HG02588 (cell line): ENCODE measurements at regions not wholly inside any gene's neighbourhood (a gene's known extent, or its start where the extent isn't known, plus 50 kb on each side); places are given as distances from the start of the nearest gene placed in this dataset.

ENCODE experiments used
- ATAC-seq: cut with Tn5 transposase; IDR thresholded peaks from one replicate; pipeline ENCODE4 v1.9.1; 2021; ENCODE audit warnings: mild to moderate bottlenecking, moderate library complexity; ENCODE audit not compliant: unreplicated experiment

DNA sequence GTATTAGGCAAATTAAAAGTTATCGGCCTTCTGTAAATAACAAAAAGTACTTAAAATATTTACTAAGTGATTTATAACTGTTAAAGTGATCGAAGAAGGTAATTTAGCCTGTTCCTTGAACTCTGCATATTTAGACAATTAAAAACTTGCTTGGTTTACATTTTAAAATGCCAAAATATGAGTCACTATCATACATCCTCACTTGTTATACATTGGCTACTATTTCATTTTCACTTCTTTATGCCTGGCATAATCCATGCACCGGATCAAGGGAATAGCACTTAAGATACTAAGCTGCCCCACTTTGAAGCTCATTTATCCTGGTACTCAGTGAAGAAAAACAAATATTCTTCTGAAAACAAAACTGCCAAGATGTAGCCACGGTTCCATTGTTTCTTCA is 344.6 kb downstream of the UBE3D start:
- no peak for ATAC-seq

DNA sequence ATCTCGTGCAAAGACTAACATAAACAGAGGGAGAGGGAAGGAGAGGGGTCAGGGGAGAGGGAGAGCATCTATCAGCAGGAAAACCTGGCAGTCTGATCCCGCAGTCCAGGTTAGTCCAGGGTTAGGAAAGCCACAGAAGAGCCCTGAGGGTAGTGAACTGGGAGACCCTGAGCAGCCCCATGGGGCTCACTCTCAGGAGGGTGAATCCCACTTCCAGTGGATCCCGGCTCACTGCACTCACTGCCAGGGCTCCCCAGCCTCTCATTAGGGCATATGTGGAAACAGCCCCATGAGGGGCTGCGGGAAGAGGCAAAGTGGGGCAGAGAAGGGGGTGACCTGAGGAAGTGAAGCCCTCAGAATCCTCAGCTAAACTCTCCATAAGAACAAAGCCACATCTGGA is 329.9 kb downstream of the UBE3D start:
- ATAC-seq, result no peak

GRCh38 chr6:82737965-82738364 is 327.7 kb downstream of the UBE3D start:
- ATAC-seq, result no peak

DNA sequence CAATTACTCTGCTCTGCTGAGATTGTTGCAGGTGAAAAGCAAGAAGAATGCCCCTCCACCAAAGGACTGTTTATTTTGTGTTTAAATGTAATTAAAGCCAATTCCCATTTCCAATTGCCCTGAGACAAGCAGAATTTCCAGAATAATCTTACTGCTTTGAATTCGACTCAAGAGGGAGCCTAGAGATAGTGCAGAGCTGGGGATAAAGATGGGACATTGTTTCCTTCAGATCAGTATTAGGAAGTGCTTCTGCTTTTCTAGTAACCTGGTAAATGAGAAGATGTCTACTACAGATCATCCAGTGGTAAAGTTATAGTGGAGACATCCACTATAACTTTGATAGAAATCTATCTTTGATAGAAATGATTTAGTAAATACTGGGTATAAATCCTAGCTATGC is 326.9 kb downstream of the UBE3D start:
- no peak for ATAC-seq

DNA sequence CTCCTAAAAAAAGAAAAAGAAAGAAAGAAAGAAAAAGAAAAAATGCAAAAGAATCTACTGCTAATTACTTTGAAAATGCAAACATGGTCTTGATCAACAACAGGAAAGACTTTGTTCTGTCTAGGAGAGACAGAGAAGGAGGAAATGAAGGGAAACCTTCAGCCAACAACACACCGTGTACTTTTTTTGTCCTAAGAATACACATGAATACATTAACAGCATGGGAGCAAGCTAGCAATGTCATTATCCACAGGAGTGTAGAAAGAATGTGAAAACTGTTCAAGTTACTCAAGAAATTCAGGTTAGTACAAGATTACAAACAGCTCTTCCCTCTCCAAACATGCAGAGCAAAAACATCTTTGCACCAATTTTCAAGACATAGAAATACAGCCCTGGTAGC is 326.3 kb downstream of the UBE3D start:
- no peak for ATAC-seq

- ATAC-seq, result no peak
These were observed 325.6 kb downstream of the UBE3D start for GRCh38 chr6:82740072-82740471.

DNA sequence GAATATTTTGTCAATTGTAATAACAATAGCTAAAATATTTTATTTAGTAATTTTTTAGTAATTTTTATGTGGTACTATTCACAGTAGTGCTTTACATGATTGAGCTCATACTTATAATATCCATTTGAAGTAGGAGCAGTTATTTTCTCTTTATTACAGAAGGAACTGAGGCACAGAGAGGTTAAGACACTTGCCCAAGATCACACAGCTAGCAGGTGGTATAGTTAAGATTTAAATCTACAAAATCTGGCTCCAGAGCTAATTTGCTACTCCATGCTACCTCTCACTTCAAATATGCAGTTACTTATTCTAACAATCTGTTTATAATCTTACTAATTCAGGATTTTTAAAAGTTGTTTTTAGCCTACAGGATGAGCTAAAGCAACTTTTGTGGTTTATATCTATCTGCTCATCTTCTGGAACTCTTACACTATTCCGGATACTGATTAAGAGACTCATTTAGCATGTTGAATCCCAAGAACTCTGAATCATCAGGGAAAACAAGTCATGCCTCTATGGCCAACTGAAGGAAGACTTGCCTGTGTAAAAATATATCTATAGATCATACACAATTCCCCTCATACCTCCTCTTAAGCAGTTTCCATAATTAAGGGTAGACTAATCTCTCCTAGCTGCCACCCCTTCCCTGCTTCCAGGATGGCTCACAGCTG is 324.2 kb downstream of the UBE3D start:
- no peak for ATAC-seq

DNA sequence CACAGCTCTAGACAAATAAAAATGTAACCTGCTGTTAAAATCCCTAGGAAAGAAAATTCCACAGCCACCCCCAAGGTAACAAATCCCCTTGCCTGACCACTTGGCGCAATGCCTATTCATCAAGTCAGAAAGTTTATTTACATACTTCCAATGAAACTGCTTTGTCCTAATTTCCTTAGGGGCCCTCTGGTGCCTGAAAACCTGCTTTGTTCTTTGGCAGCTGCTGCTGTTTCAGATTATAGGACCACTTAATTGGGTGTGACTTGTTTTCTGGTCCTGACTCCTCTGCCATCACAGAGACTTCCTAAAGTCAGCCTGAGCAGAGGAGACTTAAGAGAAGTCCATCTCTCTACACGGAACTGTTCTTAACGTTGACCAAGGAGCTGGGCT is 323.6 kb downstream of the UBE3D start:
- ATAC-seq, result no peak

DNA sequence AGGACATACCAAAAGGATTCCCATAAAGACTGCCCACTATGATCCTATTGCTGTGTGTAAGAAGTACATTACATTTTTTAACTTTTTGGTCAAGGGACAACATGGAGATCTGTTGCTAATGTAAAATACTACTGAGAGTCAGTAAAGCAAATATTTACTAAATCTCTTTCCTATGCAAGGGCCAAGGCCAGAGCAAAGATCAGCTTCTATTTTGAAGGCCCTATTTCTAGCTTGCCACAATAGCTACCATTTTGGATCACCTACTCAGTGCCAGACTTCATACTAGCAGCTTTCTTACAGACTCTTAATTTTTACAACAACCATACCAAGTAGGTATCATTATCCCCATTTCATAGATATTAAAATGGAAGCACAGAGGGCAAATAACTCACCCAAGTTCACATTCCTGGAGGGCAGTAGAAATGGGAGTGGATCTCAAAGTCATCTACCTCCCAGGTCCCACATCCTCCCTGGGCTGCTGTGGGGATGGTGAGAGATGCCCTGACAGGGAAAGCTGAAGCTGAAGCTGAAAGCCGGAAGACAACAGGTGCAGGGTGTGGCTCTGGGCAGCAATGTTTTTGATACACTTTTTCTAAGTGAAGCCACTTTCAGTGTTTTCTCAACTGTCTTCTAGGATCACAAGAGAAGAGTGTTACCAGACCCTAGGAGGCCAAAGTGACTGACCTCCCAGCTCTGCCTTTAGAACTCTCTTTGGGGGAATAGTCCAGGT is 321.2 kb downstream of the UBE3D start:
- ATAC-seq, result no peak

DNA sequence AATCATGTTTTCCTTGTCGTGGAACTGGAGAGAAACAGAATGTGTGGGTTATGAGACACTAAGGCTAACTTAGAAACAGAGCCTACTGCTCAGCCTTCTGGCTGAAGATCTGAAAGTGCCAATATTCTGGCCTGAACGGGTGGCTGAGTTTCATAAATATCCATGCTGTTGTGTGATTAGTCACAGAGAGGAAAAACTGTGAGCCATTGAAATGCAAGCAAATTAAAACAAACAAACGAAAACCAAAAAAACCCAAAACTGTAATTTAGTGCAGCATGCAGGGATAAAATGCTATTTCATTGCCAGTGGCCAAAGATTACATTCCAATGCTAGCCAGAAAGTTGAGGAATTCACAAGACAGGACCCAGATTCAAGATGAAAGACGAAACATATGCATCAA is 315.1 kb downstream of the UBE3D start:
- ATAC-seq, result no peak

GRCh38 chr6:82751718-82752117 is 313.9 kb downstream of the UBE3D start:
- ATAC-seq, result no peak

DNA sequence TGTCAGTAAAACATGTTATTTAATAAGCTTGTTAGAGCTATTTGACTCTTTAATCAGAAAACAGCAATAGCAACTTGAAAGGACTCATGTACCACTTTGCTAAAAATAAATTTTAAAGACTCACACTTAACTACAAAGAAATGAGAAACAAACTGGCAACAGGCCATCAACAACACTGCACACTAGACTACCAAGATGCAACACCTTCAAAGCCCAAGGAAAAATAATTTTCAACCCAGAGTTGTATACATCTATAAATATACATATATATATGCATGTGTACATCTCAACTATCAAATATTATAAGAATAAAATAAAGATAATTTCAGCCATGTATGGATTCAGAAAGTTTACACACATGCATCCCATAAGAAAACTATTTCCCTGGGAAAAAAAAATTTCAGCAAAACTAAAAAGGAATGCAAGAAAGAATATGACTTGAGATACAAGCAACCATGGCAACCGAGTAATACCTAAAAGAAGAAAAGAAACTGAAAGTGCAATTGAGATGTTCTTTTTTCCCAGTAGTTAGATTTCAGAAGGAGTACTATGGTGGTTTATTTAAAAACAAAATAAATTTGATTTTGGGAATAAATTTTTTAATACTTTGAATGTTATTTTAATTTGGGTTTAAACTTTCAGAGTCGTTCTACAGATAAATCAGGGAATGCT is 303.8 kb downstream of the UBE3D start:
- no peak for ATAC-seq

GRCh38 chr6:82766476-82766875 is 299.2 kb downstream of the UBE3D start:
- ATAC-seq, result no peak

DNA sequence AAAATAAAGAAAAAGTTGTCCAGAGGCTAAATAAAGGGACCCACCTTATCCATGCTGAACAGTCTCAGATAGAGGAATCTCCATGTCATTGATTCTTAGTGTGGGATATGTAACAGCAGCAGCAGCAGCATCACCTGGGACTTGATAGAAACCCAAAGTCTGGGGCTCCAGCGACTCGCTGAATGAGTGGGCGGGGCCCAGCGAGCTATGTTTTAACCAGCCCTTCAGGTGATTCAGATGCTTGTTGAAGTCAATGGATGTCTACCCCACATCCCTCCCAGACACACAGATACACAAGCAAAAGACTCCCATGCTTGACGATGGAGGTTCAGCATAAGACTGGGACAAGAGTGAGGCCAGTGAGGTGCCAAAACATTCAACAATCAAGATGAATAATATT is 298.6 kb downstream of the UBE3D start:
- no peak for ATAC-seq

GRCh38 chr6:82767447-82767846 is 298.2 kb downstream of the UBE3D start:
- no peak for ATAC-seq

- no peak for ATAC-seq
These were observed 292.6 kb downstream of the UBE3D start for GRCh38 chr6:82772851-82773717.

GRCh38 chr6:82775361-82775760 is 290.3 kb downstream of the UBE3D start:
- no peak for ATAC-seq

DNA sequence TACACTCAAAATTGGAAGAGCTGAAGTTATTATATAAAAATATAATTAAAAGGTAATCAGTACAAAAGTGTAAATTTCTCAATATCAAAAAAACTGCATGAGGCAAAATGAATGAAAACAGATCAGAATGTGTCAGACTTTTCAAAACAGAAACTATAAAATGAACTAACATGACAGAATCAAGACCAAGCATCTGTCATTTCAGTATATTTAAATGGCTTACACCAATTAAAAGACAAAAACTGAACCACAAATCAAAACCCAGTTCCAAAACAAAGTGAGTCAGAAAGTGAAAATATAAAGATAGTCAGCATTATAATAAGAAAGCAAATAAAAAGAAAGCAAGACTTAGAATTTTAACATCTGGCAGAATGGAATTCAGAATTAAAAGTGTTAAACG is 289.7 kb downstream of the UBE3D start:
- ATAC-seq, result no peak

DNA sequence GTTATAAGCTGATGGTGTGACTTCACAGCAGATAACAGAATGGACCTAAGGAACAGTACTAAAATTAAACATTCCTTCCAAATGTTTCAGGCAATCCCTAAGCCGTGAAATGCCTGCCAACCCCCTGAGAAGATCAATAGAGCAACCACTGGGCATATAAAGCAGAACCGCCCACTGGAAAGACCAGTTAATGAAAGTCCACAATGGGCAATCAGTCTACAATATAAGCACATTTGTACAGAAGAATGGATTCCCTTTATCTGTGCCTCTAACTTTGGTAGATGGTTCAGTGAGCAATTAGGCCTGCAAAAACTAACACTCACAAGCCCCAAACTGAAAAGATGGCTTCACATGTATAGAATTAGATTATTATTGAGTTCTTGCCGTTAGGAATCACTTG is 286.6 kb downstream of the UBE3D start:
- ATAC-seq, result no peak

DNA sequence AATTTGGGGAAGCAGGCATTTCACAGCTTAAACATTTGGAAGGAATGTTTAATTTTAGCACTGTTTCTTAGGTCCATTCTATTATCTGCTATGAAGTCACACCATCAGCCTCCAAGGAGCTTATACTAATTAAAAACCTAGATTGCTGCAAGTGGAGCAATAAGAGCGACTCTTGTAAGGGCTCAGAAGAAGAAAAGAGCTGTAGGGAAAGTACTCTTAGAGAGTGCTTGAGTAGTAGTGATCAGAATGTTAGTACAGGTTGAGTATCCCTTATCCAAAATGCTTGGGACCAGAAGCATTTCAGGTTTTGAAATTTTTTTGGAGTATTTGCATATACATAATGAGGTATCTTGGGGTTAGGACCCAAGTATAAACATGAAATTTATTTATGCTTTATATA is 285.3 kb downstream of the UBE3D start:
- ATAC-seq, result no peak

- ATAC-seq, result no peak
These were observed 283.9 kb downstream of the UBE3D start for GRCh38 chr6:82781620-82782204.
